HFFc6 (cell line): ENCODE measurements at regions not wholly inside any gene's neighbourhood (a gene's known extent, or its start where the extent isn't known, plus 50 kb on each side); places are given as distances from the start of the nearest gene placed in this dataset.

Experiments
- DNase-seq: peaks from one replicate; pipeline ENCODE4 v3.0.0-alpha.2; 2018
- H3K27ac Mint-ChIP-seq: 2 replicates; pipeline ENCODE4 v1.8.0; 2020; ENCODE audit warnings: mild to moderate bottlenecking, mixed read lengths
- H3K27me3 Mint-ChIP-seq: 2 replicates; pipeline ENCODE4 v1.8.0; 2021; ENCODE audit warnings: mild to moderate bottlenecking, moderate library complexity, mixed read lengths; ENCODE audit not compliant: insufficient read depth
- H3K36me3 Mint-ChIP-seq: 2 replicates; pipeline ENCODE4 v1.8.0; 2021; ENCODE audit warnings: low read depth, mixed read lengths
- H3K4me1 Mint-ChIP-seq: 2 replicates; pipeline ENCODE4 v1.8.0; 2020; ENCODE audit warnings: low read depth, mixed read lengths
- H3K4me3 Mint-ChIP-seq: 2 replicates; pipeline ENCODE4 v1.8.0; 2020; ENCODE audit warnings: mild to moderate bottlenecking, moderate library complexity, mixed read lengths
- H3K9me3 Mint-ChIP-seq: 2 replicates; pipeline ENCODE4 v1.8.0; 2020; ENCODE audit warnings: mild to moderate bottlenecking, mixed read lengths
- CTCF ChIP-seq: fragments of 200-600 bp; sonication (generic); IDR thresholded peaks from 2 replicates; pipeline ENCODE4 v1.5.0; 2021; ENCODE audit warnings: antibody characterized with exemption, mild to moderate bottlenecking

- Mint-ChIP-seq H3K9me3 (no peaks in the 10 kb centered on the region), H3K27me3 (peaks cover 22% of the 10 kb centered on the region), H3K4me1 (no peaks in the 10 kb centered on the region), H3K36me3 (no peaks in the 10 kb centered on the region), H3K27ac (no peak overlapping the region), H3K4me3 (no peak overlapping the region)
- no peak for TF ChIP-seq CTCF
- no peak for DNase-seq
These were observed 114.6 kb upstream of the TEX51 start for GRCh38 chr2:126784045-126784444.

DNA sequence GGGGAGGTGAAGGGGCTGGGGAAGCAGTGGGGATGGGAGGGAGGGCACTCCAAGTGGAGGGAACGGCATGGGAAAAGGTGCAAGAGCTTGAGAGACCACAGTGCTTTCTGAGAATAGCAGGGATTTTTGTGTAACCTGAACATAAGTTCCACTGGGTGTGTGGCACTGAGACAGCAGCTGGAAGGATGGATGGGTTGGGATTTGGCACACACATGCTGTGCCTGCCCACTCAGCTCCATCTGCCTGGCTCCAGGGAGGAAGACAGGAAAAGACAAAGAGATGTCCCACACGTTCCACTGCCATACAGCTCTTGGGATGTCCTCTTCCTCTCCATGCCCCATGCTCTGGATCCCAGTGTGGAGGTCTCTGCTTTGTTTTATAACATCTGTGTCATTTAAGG is 114.1 kb upstream of the TEX51 start:
- H3K36me3 Mint-ChIP-seq, result no peaks in the 10 kb centered on the region
- no peak overlapping the region for H3K27ac Mint-ChIP-seq
- no peaks in the 10 kb centered on the region for H3K4me1 Mint-ChIP-seq
- TF ChIP-seq CTCF, result no peak
- H3K9me3 Mint-ChIP-seq, result no peaks in the 10 kb centered on the region
- H3K4me3 Mint-ChIP-seq, result no peak overlapping the region
- H3K27me3 Mint-ChIP-seq, result peaks cover 20% of the 10 kb centered on the region
- DNase-seq, result no peak

- no peak for DNase-seq
- Mint-ChIP-seq H3K27me3 (peaks cover 16% of the 10 kb centered on the region), H3K36me3 (no peaks in the 10 kb centered on the region), H3K27ac (no peak overlapping the region), H3K9me3 (no peaks in the 10 kb centered on the region), H3K4me1 (no peaks in the 10 kb centered on the region), H3K4me3 (no peak overlapping the region)
- no peak for TF ChIP-seq CTCF
These were observed 113.5 kb upstream of the TEX51 start for GRCh38 chr2:126785236-126785635.

DNA sequence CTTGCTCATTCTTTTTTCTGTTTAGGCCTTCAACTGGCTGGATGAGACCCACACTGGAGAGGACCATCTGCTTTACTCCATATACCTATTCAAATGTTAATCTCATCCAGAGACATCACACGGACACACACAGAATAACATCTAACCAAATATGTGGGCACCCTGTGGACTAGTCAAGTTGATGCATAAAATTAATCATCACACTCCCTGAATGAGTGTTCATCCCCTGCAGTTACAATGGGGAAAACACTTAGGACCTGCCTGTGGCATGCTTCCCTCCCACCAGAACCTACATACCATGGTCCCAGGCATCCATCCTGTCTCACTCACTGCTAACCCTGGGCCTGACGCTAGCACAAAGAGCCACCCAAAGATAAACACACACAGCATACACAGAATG is 112.8 kb upstream of the TEX51 start:
- H3K4me3 Mint-ChIP-seq, result no peak overlapping the region
- no peak for DNase-seq
- H3K27ac Mint-ChIP-seq, result no peak overlapping the region
- no peak for TF ChIP-seq CTCF
- H3K9me3 Mint-ChIP-seq, result no peaks in the 10 kb centered on the region
- H3K4me1 Mint-ChIP-seq, result no peaks in the 10 kb centered on the region
- H3K27me3 Mint-ChIP-seq, result peaks cover 16% of the 10 kb centered on the region
- no peaks in the 10 kb centered on the region for H3K36me3 Mint-ChIP-seq

DNA sequence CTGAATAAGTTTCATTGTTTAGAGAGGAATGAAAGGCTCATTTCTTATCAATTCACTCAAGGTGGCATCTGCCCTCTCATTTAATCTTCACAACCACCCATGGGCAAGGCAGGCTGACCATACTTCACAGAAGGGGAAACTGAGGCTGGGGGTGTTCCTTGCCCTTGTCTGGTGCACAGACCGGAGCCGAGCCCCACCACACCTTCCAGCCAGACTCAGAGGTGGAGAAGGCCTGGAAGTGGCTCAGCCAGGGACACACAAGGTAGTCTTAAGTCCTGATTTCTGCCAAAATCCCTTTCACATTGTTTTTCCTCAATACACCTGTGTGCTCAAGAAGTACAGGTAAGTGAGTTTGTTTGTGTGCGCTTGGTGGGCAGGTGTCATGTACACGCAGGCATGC is 111.9 kb upstream of the TEX51 start:
- Mint-ChIP-seq H3K4me3 (no peak overlapping the region), H3K27ac (no peak overlapping the region), H3K36me3 (no peaks in the 10 kb centered on the region), H3K4me1 (no peaks in the 10 kb centered on the region), H3K27me3 (peaks cover 13% of the 10 kb centered on the region), H3K9me3 (no peaks in the 10 kb centered on the region)
- DNase-seq, result no peak
- TF ChIP-seq CTCF, result no peak

DNA sequence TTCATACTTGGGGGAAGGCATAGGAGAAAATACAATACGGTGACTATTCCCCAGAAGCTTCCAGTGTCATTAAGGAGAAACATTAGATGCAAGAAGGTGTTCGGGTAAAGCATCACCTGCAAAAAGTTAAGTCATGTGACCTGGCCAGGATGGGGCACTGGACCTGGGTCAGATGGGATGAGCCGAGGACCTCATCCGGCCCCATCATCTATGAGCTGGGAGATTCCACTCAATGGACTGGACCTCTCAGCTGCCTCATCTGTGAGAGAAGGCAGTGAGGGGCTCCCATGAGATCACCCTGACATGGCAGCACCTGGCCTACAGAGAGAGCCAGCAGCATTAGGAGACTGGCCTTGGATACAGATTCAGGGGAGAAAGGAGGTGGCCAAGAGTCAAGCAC is 111.4 kb upstream of the TEX51 start:
- no peaks in the 10 kb centered on the region for H3K9me3 Mint-ChIP-seq
- H3K27ac Mint-ChIP-seq, result no peak overlapping the region
- TF ChIP-seq CTCF, result no peak

More for the DNA sequence above, 111.4 kb upstream of the TEX51 start:
- no peaks in the 10 kb centered on the region for H3K36me3 Mint-ChIP-seq
- H3K4me1 Mint-ChIP-seq, result no peaks in the 10 kb centered on the region
- H3K27me3 Mint-ChIP-seq, result peaks cover 8% of the 10 kb centered on the region
- H3K4me3 Mint-ChIP-seq, result no peak overlapping the region
- DNase-seq, result no peak
